Ectodermal cell (in vitro differentiated cells): ENCODE measurements at regions not wholly inside any gene's neighbourhood (a gene's known extent, or its start where the extent isn't known, plus 50 kb on each side); places are given as distances from the start of the nearest gene placed in this dataset.
"Not testable (repeated sequence)": the region's sequence is repeated elsewhere in the genome, so short reads cannot be mapped to it uniquely, and the experiment has no call there.

Source experiments
- H3K27ac ChIP-seq: 2 replicates; pipeline ENCODE4 v1.7.0; 2013; ENCODE audit warnings: mild to moderate bottlenecking, low read depth, low read length; ENCODE audit not compliant: insufficient read depth, poor library complexity, severe bottlenecking
- H3K27me3 ChIP-seq: 2 replicates; pipeline ENCODE4 v1.7.0; 2013; ENCODE audit warnings: mild to moderate bottlenecking, low read length; ENCODE audit not compliant: insufficient read depth, control insufficient read depth, poor library complexity, severe bottlenecking
- H3K36me3 ChIP-seq: one replicate; pipeline ENCODE4 v1.7.0; 2013; ENCODE audit warnings: low read length; ENCODE audit not compliant: control insufficient read depth, insufficient read depth
- H3K4me1 ChIP-seq: one replicate; pipeline ENCODE4 v1.7.0; 2013; ENCODE audit warnings: low read length; ENCODE audit not compliant: control insufficient read depth, insufficient read depth
- H3K4me3 ChIP-seq: 2 replicates; pipeline ENCODE4 v1.7.0; 2013; ENCODE audit warnings: low read depth, low read length, control low read depth; ENCODE audit not compliant: insufficient read depth
- H3K9me3 ChIP-seq: 2 replicates; pipeline ENCODE4 v1.7.0; 2013; ENCODE audit warnings: mild to moderate bottlenecking, low read length, moderate library complexity; ENCODE audit not compliant: control insufficient read depth
- WGBS, 2 experiments: methylation state at CpG; one replicate each; pipeline ENCODE4 v1.1.7; 2013; ENCODE audit warnings: missing lambda C conversion rate in 2 of 2; 5-methylcytosine and 5-hydroxymethylcytosine counted together

GRCh38 chr1:120465900-120466299, 51.1 kb downstream of the NBPF8 start:
- not testable (repeated sequence) for H3K4me1 ChIP-seq, H3K9me3 ChIP-seq, H3K27me3 ChIP-seq, H3K36me3 ChIP-seq, H3K27ac ChIP-seq, H3K4me3 ChIP-seq
- 94 to 98% methylated on average over 5 to 6 of the region's 6 CpGs for WGBS, 2 experiments

- not testable (repeated sequence) for H3K9me3 ChIP-seq, H3K4me3 ChIP-seq, H3K4me1 ChIP-seq, H3K36me3 ChIP-seq, H3K27ac ChIP-seq, H3K27me3 ChIP-seq
- 95 to 96% methylated on average over 2 of the region's 4 CpGs for WGBS, 2 experiments
These were observed 62.8 kb downstream of the NBPF8 start for GRCh38 chr1:120477663-120478062.

GRCh38 chr1:120478400-120478799, 63.6 kb downstream of the NBPF8 start:
- H3K4me1 ChIP-seq, H3K36me3 ChIP-seq, H3K9me3 ChIP-seq, H3K27me3 ChIP-seq, H3K27ac ChIP-seq, H3K4me3 ChIP-seq: not testable (repeated sequence)
- 82 to 91% methylated on average over 1 of the region's 5 CpGs for WGBS, 2 experiments

- no CpG with 5 or more reads among the region's 2 CpGs for WGBS, 2 experiments
- H3K4me1 ChIP-seq, H3K4me3 ChIP-seq, H3K27ac ChIP-seq, H3K27me3 ChIP-seq, H3K36me3 ChIP-seq, H3K9me3 ChIP-seq: not testable (repeated sequence)
These were observed 72.7 kb downstream of the NBPF8 start for GRCh38 chr1:120487542-120487941.

- not testable (repeated sequence) for H3K9me3 ChIP-seq, H3K36me3 ChIP-seq, H3K4me3 ChIP-seq, H3K27me3 ChIP-seq, H3K4me1 ChIP-seq, H3K27ac ChIP-seq
- 92 to 95% methylated on average over 8 of the region's 8 CpGs for WGBS, 2 experiments
These were observed 74.4 kb downstream of the NBPF8 start for GRCh38 chr1:120489217-120489616.

GRCh38 chr1:120497145-120497544, 82.3 kb downstream of the NBPF8 start:
- no CpG with 5 or more reads among the region's 3 CpGs for WGBS, 2 experiments
- H3K4me3 ChIP-seq, H3K4me1 ChIP-seq, H3K27ac ChIP-seq, H3K36me3 ChIP-seq, H3K27me3 ChIP-seq, H3K9me3 ChIP-seq: not testable (repeated sequence)

GRCh38 chr1:120503284-120503683, 88.4 kb downstream of the NBPF8 start:
- not testable (repeated sequence) for H3K9me3 ChIP-seq, H3K36me3 ChIP-seq, H3K4me3 ChIP-seq, H3K27ac ChIP-seq, H3K27me3 ChIP-seq, H3K4me1 ChIP-seq
- 96 to 97% methylated on average over 2 of the region's 3 CpGs for WGBS, 2 experiments

- H3K36me3 ChIP-seq, H3K27ac ChIP-seq, H3K27me3 ChIP-seq, H3K4me1 ChIP-seq, H3K4me3 ChIP-seq, H3K9me3 ChIP-seq: not testable (repeated sequence)
- 83% methylated on average over 1 of the region's 2 CpGs; no CpG with 5 or more reads in 1 of the 2 experiments for WGBS, 2 experiments
These were observed 91.5 kb downstream of the NBPF8 start for GRCh38 chr1:120506352-120506751.

GRCh38 chr1:120508351-120508750, 93.5 kb downstream of the NBPF8 start:
- not testable (repeated sequence) for H3K4me3 ChIP-seq, H3K27me3 ChIP-seq, H3K27ac ChIP-seq, H3K9me3 ChIP-seq, H3K36me3 ChIP-seq, H3K4me1 ChIP-seq
- 83 to 100% methylated on average over 1 of the region's 3 CpGs for WGBS, 2 experiments

GRCh38 chr1:120509258-120509657, 94.4 kb downstream of the NBPF8 start:
- not testable (repeated sequence) for H3K4me3 ChIP-seq, H3K27me3 ChIP-seq, H3K9me3 ChIP-seq, H3K27ac ChIP-seq, H3K36me3 ChIP-seq, H3K4me1 ChIP-seq
- WGBS, 2 experiments, result 80 to 92% methylated on average over 1 of the region's 5 CpGs

GRCh38 chr1:120513099-120513498, 98.3 kb downstream of the NBPF8 start:
- WGBS, 2 experiments, result no CpG with 5 or more reads among the region's 1 CpG
- not testable (repeated sequence) for H3K4me1 ChIP-seq, H3K4me3 ChIP-seq, H3K36me3 ChIP-seq, H3K9me3 ChIP-seq, H3K27me3 ChIP-seq, H3K27ac ChIP-seq
